GM23338 (cell line): ENCODE measurements at regions not wholly inside any gene's neighbourhood (a gene's known extent, or its start where the extent isn't known, plus 50 kb on each side); places are given as distances from the start of the nearest gene placed in this dataset.
A peak's percentile ranks its signal among the peaks of the same experiment; 100 is the strongest.

Experiments used
- ATAC-seq: fragments of 200-7000 bp; cut with Tn5 transposase; 3 replicates; pipeline ENCODE4 v1.9.1; 2020
- DNase-seq: peaks from one replicate; pipeline ENCODE4 v3.0.0-alpha.2; 2015; ENCODE audit warnings: low spot score
- H2AFZ ChIP-seq: fragments of 200-600 bp; sonication (generic); 2 replicates; pipeline ENCODE4 v1.8.0; 2016; ENCODE audit warnings: antibody characterized with exemption, mild to moderate bottlenecking, moderate library complexity
- H3F3A ChIP-seq: fragments of 200-600 bp; sonication (generic); replicated peaks from 2 replicates; pipeline ENCODE4 v1.8.0; 2017; ENCODE audit warnings: antibody characterized with exemption, mixed run types, low read depth
- H3K27ac ChIP-seq: fragments of 200-600 bp; sonication (generic); 2 replicates; pipeline ENCODE4 v1.6.1; 2016; ENCODE audit warnings: low read depth
- H3K27me3 ChIP-seq: fragments of 200-600 bp; sonication (generic); 2 replicates; pipeline ENCODE4 v1.8.0; 2016; ENCODE audit warnings: mild to moderate bottlenecking, mixed run types, moderate library complexity; ENCODE audit not compliant: insufficient read depth
- H3K36me3 ChIP-seq: fragments of 200-600 bp; sonication (generic); 2 replicates; pipeline ENCODE4 v1.8.0; 2016; ENCODE audit warnings: mild to moderate bottlenecking; ENCODE audit not compliant: insufficient read depth
- H3K4me1 ChIP-seq: fragments of 200-600 bp; sonication (generic); 2 replicates; pipeline ENCODE4 v1.8.0; 2016; ENCODE audit warnings: mild to moderate bottlenecking, moderate library complexity; ENCODE audit not compliant: insufficient read depth
- H3K4me2 ChIP-seq: fragments of 200-600 bp; sonication (generic); 2 replicates; pipeline ENCODE4 v1.7.1; 2017; ENCODE audit warnings: mixed run types
- H3K4me3 ChIP-seq: fragments of 200-600 bp; sonication (generic); 2 replicates; pipeline ENCODE4 v1.6.1; 2016; ENCODE audit warnings: mixed run types
- H3K79me2 ChIP-seq: fragments of 200-600 bp; sonication (generic); replicated peaks from 2 replicates; pipeline ENCODE4 v1.8.0; 2017; ENCODE audit warnings: mild to moderate bottlenecking; ENCODE audit not compliant: insufficient read depth
- H3K9me2 ChIP-seq: fragments of 200-600 bp; sonication (generic); 2 replicates; pipeline ENCODE4 v1.8.0; 2017; ENCODE audit not compliant: insufficient read depth
- H4K20me1 ChIP-seq: fragments of 200-600 bp; sonication (generic); replicated peaks from 2 replicates; pipeline ENCODE4 v1.8.0; 2017; ENCODE audit warnings: mild to moderate bottlenecking; ENCODE audit not compliant: insufficient read depth
- H3K27ac Mint-ChIP-seq: 2 replicates; pipeline ENCODE4 v1.8.0; 2020; ENCODE audit warnings: inconsistent platforms, mild to moderate bottlenecking, moderate library complexity, mixed read lengths
- H3K27me3 Mint-ChIP-seq: 3 replicates; pipeline ENCODE4 v1.8.0; 2022; ENCODE audit warnings: low read depth, mild to moderate bottlenecking, moderate library complexity, mixed read lengths, inconsistent platforms; ENCODE audit not compliant: insufficient read depth, poor library complexity
- H3K36me3 Mint-ChIP-seq: 3 replicates; pipeline ENCODE4 v1.8.0; 2021; ENCODE audit warnings: low read depth, mild to moderate bottlenecking, inconsistent platforms, moderate library complexity, mixed read lengths
- H3K4me1 Mint-ChIP-seq: 3 replicates; pipeline ENCODE4 v1.8.0; 2020; ENCODE audit warnings: mild to moderate bottlenecking, inconsistent platforms, mixed read lengths
- H3K4me3 Mint-ChIP-seq: 3 replicates; pipeline ENCODE4 v1.8.0; 2021; ENCODE audit warnings: moderate library complexity, mild to moderate bottlenecking, inconsistent platforms, mixed read lengths
- H3K9me3 Mint-ChIP-seq: 3 replicates; pipeline ENCODE4 v1.8.0; 2020; ENCODE audit warnings: moderate library complexity, mild to moderate bottlenecking, inconsistent platforms, mixed read lengths
- CREB1 ChIP-seq: fragments of 250-450 bp; sonication (Bioruptor Pico); IDR thresholded peaks from 2 replicates; pipeline ENCODE4 v1.5.0; 2020; ENCODE audit warnings: low read depth, mild to moderate bottlenecking, moderate library complexity
- ETS1 ChIP-seq: IDR thresholded peaks from 2 replicates; pipeline ENCODE4 v1.6.1; 2016; ENCODE audit warnings: antibody characterized with exemption
- EZH2 ChIP-seq: fragments of 200-600 bp; sonication (generic); IDR thresholded peaks from one replicate; pipeline ENCODE4 v1.8.0; 2017; ENCODE audit warnings: antibody characterized with exemption, mild to moderate bottlenecking, low read depth; ENCODE audit not compliant: unreplicated experiment
- EZH2phosphoT487 ChIP-seq: fragments of 200-600 bp; sonication (generic); IDR thresholded peaks from one replicate; pipeline ENCODE4 v1.8.1; 2018; ENCODE audit warnings: antibody characterized with exemption; ENCODE audit not compliant: unreplicated experiment
- NANOG ChIP-seq: IDR thresholded peaks from 2 replicates; pipeline ENCODE4 v1.6.1; 2016; ENCODE audit warnings: antibody characterized with exemption, borderline replicate concordance
- REST ChIP-seq: IDR thresholded peaks from one replicate; pipeline ENCODE4 v1.6.1; 2018; ENCODE audit warnings: antibody characterized with exemption; ENCODE audit not compliant: unreplicated experiment
- ZNF462 ChIP-seq: fragments of 250-450 bp; sonication (Bioruptor Pico); IDR thresholded peaks from 2 replicates; pipeline ENCODE4 v1.5.0; 2020; ENCODE audit warnings: mild to moderate bottlenecking, moderate library complexity

GRCh38 chr6:28774292-28775051 is 149.3 kb downstream of the TRIM27 start:
- DNase-seq (no peak), ATAC-seq (no peak)
- Mint-ChIP-seq H3K27me3 (peaks cover 100% of the 10 kb centered on the region), H3K4me1 (peaks cover 79% of the 10 kb centered on the region), H3K4me3 (peak overlapping the region; percentile 66), H3K9me3 (peaks cover 8% of the 10 kb centered on the region; the same call in 2 of the 3 replicates), H3K36me3 (peaks cover 3% of the 10 kb centered on the region; the same call in 2 of the 3 replicates), H3K27ac (no peak overlapping the region)
- Histone ChIP-seq H3K36me3 (no peaks in the 10 kb centered on the region), H3K4me3 (peak overlapping the region; percentile 44), H3K4me1 (peaks cover 75% of the 10 kb centered on the region), H3K9me2 (no peaks in the 10 kb centered on the region), H3K27me3 (peaks cover 92% of the 10 kb centered on the region), H2AFZ (no peak overlapping the region), H3K4me2 (peak overlapping the region; percentile 71), H3K79me2 (no peaks in the 10 kb centered on the region), H4K20me1 (peaks cover 26% of the 10 kb centered on the region), H3F3A (peaks cover 46% of the 10 kb centered on the region), H3K27ac (no peak overlapping the region)
- TF ChIP-seq EZH2 (peak; percentile 90), ETS1 (no peak), REST (no peak)

- peak overlapping the region; percentile 71 for H3K4me2 ChIP-seq
- no peaks in the 10 kb centered on the region for H3K36me3 ChIP-seq
- no peaks in the 10 kb centered on the region for H3K79me2 ChIP-seq
- H3K27ac ChIP-seq = no peak overlapping the region
- peaks cover 100% of the 10 kb centered on the region for H3K27me3 Mint-ChIP-seq
- ATAC-seq = no peak
- H3F3A ChIP-seq = peaks cover 44% of the 10 kb centered on the region
- H3K9me2 ChIP-seq = no peaks in the 10 kb centered on the region
- peak overlapping the region; percentile 44 for H3K4me3 ChIP-seq
- H4K20me1 ChIP-seq = peaks cover 29% of the 10 kb centered on the region
- peaks cover 77% of the 10 kb centered on the region for H3K4me1 Mint-ChIP-seq
- H3K27ac Mint-ChIP-seq = no peak overlapping the region
- TF ChIP-seq EZH2phosphoT487 (no peak), NANOG (no peak), ZNF462 (CRISPR knock-in tag) (no peak), CREB1 (CRISPR knock-in tag) (no peak), ETS1 (no peak)
- H3K4me3 Mint-ChIP-seq = peak overlapping the region; percentile 66
- peaks cover 69% of the 10 kb centered on the region for H3K4me1 ChIP-seq
- peaks cover 13% of the 10 kb centered on the region; the same call in 2 of the 3 replicates for H3K9me3 Mint-ChIP-seq
- no peak for DNase-seq
- H3K36me3 Mint-ChIP-seq = peaks cover 3% of the 10 kb centered on the region; the same call in 2 of the 3 replicates
- H2AFZ ChIP-seq = no peak overlapping the region
- H3K27me3 ChIP-seq = peaks cover 92% of the 10 kb centered on the region
These were observed 148.8 kb downstream of the TRIM27 start for GRCh38 chr6:28775052-28775376.
